SK-N-SH treated with all-trans-retinoic acid at 6 μM for 48 hours (cell line): ENCODE measurements at regions not wholly inside any gene's neighbourhood (a gene's known extent, or its start where the extent isn't known, plus 50 kb on each side); places are given as distances from the start of the nearest gene placed in this dataset.

Source experiments
- ATAC-seq: fragments of 200-7000 bp; cut with Tn5 transposase; 3 replicates; pipeline ENCODE4 v1.9.1; 2020; ENCODE audit warnings: mild to moderate bottlenecking, moderate library complexity
- ARNTL ChIP-seq: fragments of 450-650 bp; formaldehyde crosslinking; IDR thresholded peaks from 2 replicates; pipeline ENCODE4 v1.5.0; 2020; ENCODE audit warnings: low read depth, mild to moderate bottlenecking, moderate library complexity, borderline replicate concordance
- BACH2 ChIP-seq: fragments of 250-450 bp; sonication (Bioruptor Pico); IDR thresholded peaks from 2 replicates; pipeline ENCODE4 v1.9.0; 2021; ENCODE audit warnings: mild to moderate bottlenecking, borderline replicate concordance
- CSDC2 ChIP-seq: fragments of 250-450 bp; sonication (Bioruptor Pico); IDR thresholded peaks from 2 replicates; pipeline ENCODE4 v1.5.0; 2020; ENCODE audit warnings: mild to moderate bottlenecking, moderate library complexity
- ESRRG ChIP-seq: fragments of 250-450 bp; sonication (Bioruptor Pico); IDR thresholded peaks from 2 replicates; pipeline ENCODE4 v1.6.1; 2021; ENCODE audit warnings: mild to moderate bottlenecking
- GLIS3 ChIP-seq: fragments of 250-450 bp; sonication (Bioruptor Pico); IDR thresholded peaks from 2 replicates; pipeline ENCODE4 v1.5.0; 2020; ENCODE audit warnings: mild to moderate bottlenecking, moderate library complexity
- ISL1 ChIP-seq: fragments of 250-450 bp; sonication (Bioruptor Pico); IDR thresholded peaks from 2 replicates; pipeline ENCODE4 v2.1.2; 2022; ENCODE audit warnings: mild to moderate bottlenecking, moderate library complexity
- OSR1 ChIP-seq: fragments of 250-450 bp; sonication (Bioruptor Pico); IDR thresholded peaks from 2 replicates; pipeline ENCODE4 v1.8.0; 2022; ENCODE audit warnings: moderate library complexity, mild to moderate bottlenecking, inconsistent platforms
- PATZ1 ChIP-seq: fragments of 250-450 bp; sonication (Bioruptor Pico); IDR thresholded peaks from 2 replicates; pipeline ENCODE4 v1.8.0; 2020; ENCODE audit warnings: mild to moderate bottlenecking, moderate library complexity, borderline replicate concordance
- PPARA ChIP-seq: fragments of 250-450 bp; sonication (Bioruptor Pico); IDR thresholded peaks from 2 replicates; pipeline ENCODE4 v1.5.0; 2020; ENCODE audit warnings: mild to moderate bottlenecking, borderline replicate concordance
- RARB ChIP-seq: fragments of 250-450 bp; sonication (Bioruptor Pico); IDR thresholded peaks from 2 replicates; pipeline ENCODE4 v1.8.0; 2021; ENCODE audit warnings: mild to moderate bottlenecking, moderate library complexity
- SNAI2 ChIP-seq: fragments of 250-450 bp; sonication (Bioruptor Pico); IDR thresholded peaks from 2 replicates; pipeline ENCODE4 v1.5.0; 2020; ENCODE audit warnings: mild to moderate bottlenecking, moderate library complexity
- TCF4 ChIP-seq: fragments of 250-450 bp; sonication (Bioruptor Pico); IDR thresholded peaks from 2 replicates; pipeline ENCODE4 v1.8.0; 2021; ENCODE audit warnings: mild to moderate bottlenecking, moderate library complexity, borderline replicate concordance
- TOX ChIP-seq: fragments of 250-450 bp; sonication (Bioruptor Pico); IDR thresholded peaks from 2 replicates; pipeline ENCODE4 v1.8.0; 2021; ENCODE audit warnings: mild to moderate bottlenecking, moderate library complexity, borderline replicate concordance
- ZC3H10 ChIP-seq: fragments of 250-450 bp; sonication (Bioruptor Pico); IDR thresholded peaks from 2 replicates; pipeline ENCODE4 v1.5.1; 2021; ENCODE audit warnings: mild to moderate bottlenecking, moderate library complexity
- ZFP3 ChIP-seq: fragments of 250-450 bp; sonication (Bioruptor Pico); IDR thresholded peaks from 2 replicates; pipeline ENCODE4 v1.5.0; 2020; ENCODE audit warnings: mild to moderate bottlenecking, moderate library complexity
- ZFP30 ChIP-seq: fragments of 450-650 bp; formaldehyde crosslinking; IDR thresholded peaks from 2 replicates; pipeline ENCODE4 v1.5.0; 2022; ENCODE audit warnings: mild to moderate bottlenecking, moderate library complexity
- ZNF565 ChIP-seq: fragments of 450-650 bp; formaldehyde crosslinking; conservative IDR thresholded peaks from 2 replicates; pipeline ENCODE4 v1.5.0; 2020; ENCODE audit warnings: low read depth, mild to moderate bottlenecking, moderate library complexity
- ZNF8 ChIP-seq: fragments of 450-650 bp; formaldehyde crosslinking; IDR thresholded peaks from 2 replicates; pipeline ENCODE4 v1.5.0; 2020; ENCODE audit warnings: mild to moderate bottlenecking, moderate library complexity
- TF ChIP-seq, protein P1 (sequence below): fragments of 250-450 bp; sonication (Bioruptor Pico); IDR thresholded peaks from 2 replicates; pipeline ENCODE4 v1.5.1; 2020; ENCODE audit warnings: low read depth, mild to moderate bottlenecking, moderate library complexity
- TF ChIP-seq, protein P2 (sequence below): fragments of 250-450 bp; sonication (Bioruptor Pico); IDR thresholded peaks from 2 replicates; pipeline ENCODE4 v1.5.0; 2020; ENCODE audit warnings: mild to moderate bottlenecking, moderate library complexity
- TF ChIP-seq, protein P3 (sequence below): fragments of 250-450 bp; sonication (Bioruptor Pico); IDR thresholded peaks from 2 replicates; pipeline ENCODE4 v1.8.0; 2021; ENCODE audit warnings: low read depth, mild to moderate bottlenecking, moderate library complexity, borderline replicate concordance

- ATAC-seq = no peak
- TF ChIP-seq, protein P1, sequence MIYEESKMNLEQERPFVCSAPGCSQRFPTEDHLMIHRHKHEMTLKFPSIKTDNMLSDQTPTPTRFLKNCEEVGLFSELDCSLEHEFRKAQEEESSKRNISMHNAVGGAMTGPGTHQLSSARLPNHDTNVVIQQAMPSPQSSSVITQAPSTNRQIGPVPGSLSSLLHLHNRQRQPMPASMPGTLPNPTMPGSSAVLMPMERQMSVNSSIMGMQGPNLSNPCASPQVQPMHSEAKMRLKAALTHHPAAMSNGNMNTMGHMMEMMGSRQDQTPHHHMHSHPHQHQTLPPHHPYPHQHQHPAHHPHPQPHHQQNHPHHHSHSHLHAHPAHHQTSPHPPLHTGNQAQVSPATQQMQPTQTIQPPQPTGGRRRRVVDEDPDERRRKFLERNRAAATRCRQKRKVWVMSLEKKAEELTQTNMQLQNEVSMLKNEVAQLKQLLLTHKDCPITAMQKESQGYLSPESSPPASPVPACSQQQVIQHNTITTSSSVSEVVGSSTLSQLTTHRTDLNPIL (CRISPR knock-in tag) = no peak
- TF ChIP-seq ZNF565 = no peak
Measured at GRCh38 chr5:40089269-40089668, 590.4 kb upstream of the PTGER4 start.

- ATAC-seq = no peak
- TF ChIP-seq, protein P2, sequence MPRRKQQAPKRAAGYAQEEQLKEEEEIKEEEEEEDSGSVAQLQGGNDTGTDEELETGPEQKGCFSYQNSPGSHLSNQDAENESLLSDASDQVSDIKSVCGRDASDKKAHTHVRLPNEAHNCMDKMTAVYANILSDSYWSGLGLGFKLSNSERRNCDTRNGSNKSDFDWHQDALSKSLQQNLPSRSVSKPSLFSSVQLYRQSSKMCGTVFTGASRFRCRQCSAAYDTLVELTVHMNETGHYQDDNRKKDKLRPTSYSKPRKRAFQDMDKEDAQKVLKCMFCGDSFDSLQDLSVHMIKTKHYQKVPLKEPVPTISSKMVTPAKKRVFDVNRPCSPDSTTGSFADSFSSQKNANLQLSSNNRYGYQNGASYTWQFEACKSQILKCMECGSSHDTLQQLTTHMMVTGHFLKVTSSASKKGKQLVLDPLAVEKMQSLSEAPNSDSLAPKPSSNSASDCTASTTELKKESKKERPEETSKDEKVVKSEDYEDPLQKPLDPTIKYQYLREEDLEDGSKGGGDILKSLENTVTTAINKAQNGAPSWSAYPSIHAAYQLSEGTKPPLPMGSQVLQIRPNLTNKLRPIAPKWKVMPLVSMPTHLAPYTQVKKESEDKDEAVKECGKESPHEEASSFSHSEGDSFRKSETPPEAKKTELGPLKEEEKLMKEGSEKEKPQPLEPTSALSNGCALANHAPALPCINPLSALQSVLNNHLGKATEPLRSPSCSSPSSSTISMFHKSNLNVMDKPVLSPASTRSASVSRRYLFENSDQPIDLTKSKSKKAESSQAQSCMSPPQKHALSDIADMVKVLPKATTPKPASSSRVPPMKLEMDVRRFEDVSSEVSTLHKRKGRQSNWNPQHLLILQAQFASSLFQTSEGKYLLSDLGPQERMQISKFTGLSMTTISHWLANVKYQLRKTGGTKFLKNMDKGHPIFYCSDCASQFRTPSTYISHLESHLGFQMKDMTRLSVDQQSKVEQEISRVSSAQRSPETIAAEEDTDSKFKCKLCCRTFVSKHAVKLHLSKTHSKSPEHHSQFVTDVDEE = no peak
- no peak for TF ChIP-seq ARNTL (CRISPR knock-in tag)
- no peak for TF ChIP-seq TOX (CRISPR knock-in tag)
- TF ChIP-seq SNAI2 = no peak
- no peak for TF ChIP-seq TCF4 (CRISPR knock-in tag)
- TF ChIP-seq, protein P1 (CRISPR knock-in tag) = no peak
- TF ChIP-seq ZFP3 (CRISPR knock-in tag) = no peak
- TF ChIP-seq RARB (CRISPR knock-in tag) = no peak
- no peak for TF ChIP-seq PATZ1 (CRISPR knock-in tag)
- TF ChIP-seq BACH2 (CRISPR knock-in tag) = no peak
- TF ChIP-seq ZC3H10 (CRISPR knock-in tag) = no peak
- no peak for TF ChIP-seq CSDC2
- TF ChIP-seq, protein P3, sequence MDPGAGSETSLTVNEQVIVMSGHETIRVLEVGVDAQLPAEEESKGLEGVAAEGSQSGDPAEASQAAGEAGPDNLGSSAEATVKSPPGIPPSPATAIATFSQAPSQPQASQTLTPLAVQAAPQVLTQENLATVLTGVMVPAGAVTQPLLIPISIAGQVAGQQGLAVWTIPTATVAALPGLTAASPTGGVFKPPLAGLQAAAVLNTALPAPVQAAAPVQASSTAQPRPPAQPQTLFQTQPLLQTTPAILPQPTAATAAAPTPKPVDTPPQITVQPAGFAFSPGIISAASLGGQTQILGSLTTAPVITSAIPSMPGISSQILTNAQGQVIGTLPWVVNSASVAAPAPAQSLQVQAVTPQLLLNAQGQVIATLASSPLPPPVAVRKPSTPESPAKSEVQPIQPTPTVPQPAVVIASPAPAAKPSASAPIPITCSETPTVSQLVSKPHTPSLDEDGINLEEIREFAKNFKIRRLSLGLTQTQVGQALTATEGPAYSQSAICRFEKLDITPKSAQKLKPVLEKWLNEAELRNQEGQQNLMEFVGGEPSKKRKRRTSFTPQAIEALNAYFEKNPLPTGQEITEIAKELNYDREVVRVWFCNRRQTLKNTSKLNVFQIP (CRISPR knock-in tag) = no peak
- no peak for TF ChIP-seq ZFP30 (CRISPR knock-in tag)
- TF ChIP-seq ZNF565 = no peak
Measured at GRCh38 chr5:40084614-40085013, 595.1 kb upstream of the PTGER4 start.

- TF ChIP-seq ISL1 (CRISPR knock-in tag) (no peak), ZC3H10 (CRISPR knock-in tag) (no peak), CSDC2 (no peak), ZFP30 (CRISPR knock-in tag) (no peak)
- no peak for ATAC-seq
Measured at GRCh38 chr5:40082313-40082712, 597.4 kb upstream of the PTGER4 start.

DNA sequence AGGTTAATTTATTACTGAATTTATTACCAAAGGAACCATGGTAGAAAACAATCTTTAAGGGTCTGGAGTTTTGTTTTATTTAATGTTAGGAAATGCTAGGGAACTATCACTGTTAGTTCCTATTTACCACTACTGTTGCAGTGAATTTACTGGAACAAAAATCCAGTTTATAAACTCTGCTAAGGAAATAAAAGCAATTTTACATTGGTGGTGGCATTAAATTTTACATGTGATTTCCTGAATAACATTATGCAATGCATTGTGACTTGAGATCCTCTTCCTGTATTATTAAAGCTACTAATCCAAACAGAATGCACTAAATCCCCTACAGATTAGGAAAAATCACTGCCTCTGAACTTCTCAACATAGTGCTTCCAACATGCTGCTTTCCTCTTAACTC, 599.5 kb upstream of the PTGER4 start:
- no peak for ATAC-seq
- TF ChIP-seq PPARA (CRISPR knock-in tag) (no peak), ZFP30 (CRISPR knock-in tag) (no peak), BACH2 (CRISPR knock-in tag) (no peak), ZNF565 (no peak), TCF4 (CRISPR knock-in tag) (no peak), ZNF8 (CRISPR knock-in tag) (no peak), GLIS3 (CRISPR knock-in tag) (no peak), RARB (CRISPR knock-in tag) (no peak), SNAI2 (no peak), ESRRG (no peak), ARNTL (CRISPR knock-in tag) (no peak), OSR1 (CRISPR knock-in tag) (no peak), ISL1 (CRISPR knock-in tag) (no peak), CSDC2 (no peak), PATZ1 (CRISPR knock-in tag) (no peak)
- TF ChIP-seq, protein P3 (CRISPR knock-in tag) = no peak
- TF ChIP-seq, protein P1 (CRISPR knock-in tag) = no peak
